AG04450 (cell line): ENCODE measurements at regions not wholly inside any gene's neighbourhood (a gene's known extent, or its start where the extent isn't known, plus 50 kb on each side); places are given as distances from the start of the nearest gene placed in this dataset.

Source experiments
- CTCF ChIA-PET: fragments of 300-600, 350-600 bp; formaldehyde crosslinking; extraction: SDS; loops from one replicate; lab custom pipeline; 2022; ENCODE audit warnings: antibody characterized with exemption, inconsistent platforms; lab: Charles Lee
- POLR2A ChIA-PET: fragments of 350-600 bp; formaldehyde crosslinking; extraction: SDS; loops from one replicate; lab custom pipeline; 2021; ENCODE audit warnings: antibody characterized with exemption, inconsistent platforms; lab: Yijun Ruan, JAX
- DNase-seq: peaks from one replicate; pipeline ENCODE4 v3.0.0-alpha.2; 2011; ENCODE audit warnings: low read depth, low spot score
- H3K27ac ChIP-seq: one replicate; pipeline ENCODE4 v1.5.1; 2012; ENCODE audit warnings: low read depth, low read length, control low read depth
- H3K27me3 ChIP-seq: one replicate; pipeline ENCODE4 v1.6.0; 2012; ENCODE audit warnings: low read length; ENCODE audit not compliant: control insufficient read depth, insufficient read depth
- H3K4me3 ChIP-seq: 2 replicates; pipeline ENCODE4 v1.5.1; 2011; ENCODE audit warnings: mild to moderate bottlenecking, low read depth, low read length, control low read depth
- H3K9me3 ChIP-seq: 2 replicates; pipeline ENCODE4 v1.5.1; 2012; ENCODE audit warnings: low read length; ENCODE audit not compliant: control insufficient read depth, insufficient read depth
- CTCF ChIP-seq: IDR thresholded peaks from 2 replicates; pipeline ENCODE4 v1.5.1; 2011; ENCODE audit warnings: low read depth, low read length, control low read depth, inconsistent platforms

- ChIA-PET POLR2A (no interaction called here), CTCF (no interaction called here)
- Histone ChIP-seq H3K4me3 (no peak overlapping the region), H3K27ac (no peak overlapping the region), H3K9me3 (no peaks in the 10 kb centered on the region; the same call in 1 of the 2 replicates), H3K27me3 (no peaks in the 10 kb centered on the region)
- no peak for DNase-seq
- no peak for TF ChIP-seq CTCF
These were observed 112.0 kb upstream of the ISL1 start for GRCh38 chr5:51271261-51271660.

- POLR2A ChIA-PET: no interaction called here
- no peak for DNase-seq
- Histone ChIP-seq H3K27ac (no peak overlapping the region), H3K9me3 (peaks cover 5% of the 10 kb centered on the region), H3K27me3 (no peaks in the 10 kb centered on the region), H3K4me3 (no peak overlapping the region)
- no peak for TF ChIP-seq CTCF
- CTCF ChIA-PET: no interaction called here
These were observed 110.2 kb upstream of the ISL1 start for GRCh38 chr5:51273021-51273420.

GRCh38 chr5:51273871-51274270 lies 109.4 kb upstream of the ISL1 start:
- no peak for DNase-seq
- ChIA-PET POLR2A (no interaction called here), CTCF (no interaction called here)
- no peak overlapping the region for H3K4me3 ChIP-seq
- H3K9me3 ChIP-seq: peaks cover 10% of the 10 kb centered on the region
- no peak for TF ChIP-seq CTCF
- no peak overlapping the region for H3K27ac ChIP-seq
- no peaks in the 10 kb centered on the region for H3K27me3 ChIP-seq

- no peak for TF ChIP-seq CTCF
- POLR2A ChIA-PET: no interaction called here
- DNase-seq: no peak
- peaks cover 10% of the 10 kb centered on the region for H3K9me3 ChIP-seq
- CTCF ChIA-PET: no interaction called here
- H3K27ac ChIP-seq: no peak overlapping the region
- no peaks in the 10 kb centered on the region for H3K27me3 ChIP-seq
- no peak overlapping the region for H3K4me3 ChIP-seq
These were observed 107.8 kb upstream of the ISL1 start for GRCh38 chr5:51275428-51275827.

GRCh38 chr5:51276250-51276649 lies 107.0 kb upstream of the ISL1 start:
- POLR2A ChIA-PET: no interaction called here
- no peak for TF ChIP-seq CTCF
- CTCF ChIA-PET: no interaction called here
- no peak for DNase-seq
- Histone ChIP-seq H3K9me3 (peaks cover 10% of the 10 kb centered on the region), H3K27ac (no peak overlapping the region), H3K27me3 (no peaks in the 10 kb centered on the region), H3K4me3 (no peak overlapping the region)
